ENCODE measurements at regions not wholly inside any gene's neighbourhood (a gene's known extent, or its start where the extent isn't known, plus 50 kb on each side); places are given as distances from the start of the nearest gene placed in this dataset.
A peak's percentile ranks its signal among the peaks of the same experiment; 100 is the strongest.

DNA sequence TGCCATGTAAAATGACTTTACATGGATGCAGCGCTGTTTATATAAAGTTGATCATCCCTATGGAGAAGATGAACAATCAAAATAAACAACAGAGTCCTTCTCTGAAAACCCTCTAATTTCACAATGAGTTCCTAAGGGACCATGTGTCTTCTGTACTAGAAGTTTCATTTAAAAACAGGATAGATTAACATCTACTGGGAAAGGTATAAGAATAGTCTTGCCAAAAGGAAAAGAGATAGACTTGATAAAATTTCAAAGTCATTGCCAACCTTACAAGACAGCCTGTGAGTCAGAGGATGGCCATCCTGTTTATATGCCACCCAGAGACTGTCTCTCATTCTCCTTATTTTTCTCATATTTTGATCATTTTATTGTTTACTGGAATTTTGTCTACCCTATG lies 367.1 kb upstream of the PDE4D start:
- H3K27me3 ChIP-seq = no peaks in the 10 kb centered on the region
- WGBS, 2 donors = 92 to 97% methylated on average over 1 of the region's 1 CpG
- H3K4me3 ChIP-seq = no peak overlapping the region
- no peaks in the 10 kb centered on the region for H3K36me3 ChIP-seq (replicated peaks in 1 of 2; ENCODE audit: insufficient read depth in 1 of 2, low read depth in 2 of 2)
- DNase-seq = no peak
- no peak for ATAC-seq
- intact Hi-C loops (cut with DNase I) = no loop called here
- no peaks in the 10 kb centered on the region for H3K4me1 ChIP-seq
- TF ChIP-seq CTCF (IDR thresholded peaks at IDR 0.05) = no peak
- TF ChIP-seq POLR2A (IDR thresholded peaks at IDR 0.05) = no peak
- H3K27ac ChIP-seq = no peak overlapping the region
- H3K9me3 ChIP-seq = no peaks in the 10 kb centered on the region

DNA sequence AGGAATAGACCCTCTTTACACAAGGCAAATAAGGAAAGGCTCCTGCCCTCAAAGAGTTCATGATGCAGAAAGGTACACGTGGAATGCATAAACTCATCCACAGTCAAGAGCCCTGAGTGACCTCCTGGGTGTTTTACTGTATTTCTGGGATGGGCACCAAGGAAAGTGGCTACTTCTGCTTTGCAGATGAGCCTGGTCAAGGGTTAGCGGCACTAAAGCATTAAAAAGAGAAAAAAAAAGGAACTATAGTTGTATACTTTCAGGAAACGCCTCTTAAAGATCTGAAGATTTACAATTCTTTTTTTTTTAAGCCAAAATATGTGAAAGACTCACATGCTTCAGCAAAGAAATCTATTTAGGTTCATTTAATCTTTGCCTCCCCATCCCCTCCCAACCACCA lies 366.2 kb upstream of the PDE4D start:
- intact Hi-C loops (cut with DNase I) = no loop called here
- peak in 1 of 4 donors; percentile 9 for DNase-seq
- TF ChIP-seq POLR2A (IDR thresholded peaks at IDR 0.05) = no peak
- no peak for TF ChIP-seq CTCF (IDR thresholded peaks at IDR 0.05)
- no peak for ATAC-seq
- H3K4me1 ChIP-seq = no peaks in the 10 kb centered on the region
- no peaks in the 10 kb centered on the region for H3K36me3 ChIP-seq (replicated peaks in 1 of 2; ENCODE audit: insufficient read depth in 1 of 2, low read depth in 2 of 2)
- WGBS, 2 donors = 71 to 81% methylated on average over 3 of the region's 3 CpGs
- no peaks in the 10 kb centered on the region for H3K9me3 ChIP-seq
- H3K27ac ChIP-seq = no peak overlapping the region
- no peak overlapping the region for H3K4me3 ChIP-seq
- H3K27me3 ChIP-seq = no peaks in the 10 kb centered on the region

DNA sequence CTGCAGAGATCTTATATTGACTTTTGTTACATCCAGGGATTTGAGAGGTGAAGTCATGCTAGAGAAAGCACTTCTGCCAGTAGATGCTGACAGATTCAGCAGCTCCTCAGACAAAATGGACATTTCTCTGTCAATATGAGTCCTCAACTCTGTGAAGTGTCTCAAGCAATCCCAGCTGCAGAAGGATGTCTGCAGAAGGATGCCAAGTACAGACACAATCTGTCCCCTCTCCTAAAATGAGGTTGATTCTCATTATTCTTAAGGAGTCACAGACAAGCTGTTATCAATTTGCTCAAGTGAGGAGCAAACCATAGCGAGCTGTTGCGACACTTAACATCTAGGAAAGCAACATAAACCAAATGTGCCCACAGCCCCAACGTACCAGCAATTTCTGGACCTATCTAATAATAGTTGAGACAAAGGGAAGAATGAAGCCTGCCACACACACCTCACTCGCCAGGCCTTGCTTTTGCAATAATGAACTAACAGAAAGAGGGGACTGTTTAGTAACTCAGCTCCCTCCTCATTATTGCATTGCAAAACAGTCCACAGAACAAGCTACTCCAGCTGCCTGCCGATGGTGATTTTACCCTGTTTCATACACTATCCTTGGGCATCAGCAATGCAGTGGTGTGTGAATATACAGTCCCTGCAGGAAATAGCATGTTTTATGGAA lies 364.2 kb upstream of the PDE4D start:
- Histone ChIP-seq H3K27ac (no peak overlapping the region), H3K4me1 (no peaks in the 10 kb centered on the region), H3K4me3 (no peak overlapping the region), H3K9me3 (no peaks in the 10 kb centered on the region), H3K36me3 (replicated peaks in 1 of 2; ENCODE audit: insufficient read depth in 1 of 2, low read depth in 2 of 2) (no peaks in the 10 kb centered on the region), H3K27me3 (no peaks in the 10 kb centered on the region)
- 62 to 67% methylated on average over 5 of the region's 5 CpGs for WGBS, 2 donors
- DNase-seq (no peak), ATAC-seq (no peak)
- intact Hi-C loops (cut with DNase I) = no loop called here
- TF ChIP-seq POLR2A (IDR thresholded peaks at IDR 0.05) (no peak), CTCF (IDR thresholded peaks at IDR 0.05) (no peak)

- no peak for ATAC-seq
- 77 to 91% methylated on average over 2 of the region's 2 CpGs for WGBS, 2 donors
- Histone ChIP-seq H3K36me3 (replicated peaks in 1 of 2; ENCODE audit: insufficient read depth in 1 of 2, low read depth in 2 of 2) (no peaks in the 10 kb centered on the region), H3K27me3 (no peaks in the 10 kb centered on the region), H3K4me1 (no peaks in the 10 kb centered on the region), H3K9me3 (no peaks in the 10 kb centered on the region), H3K27ac (no peak overlapping the region), H3K4me3 (no peak overlapping the region)
- intact Hi-C loops (cut with DNase I) = no loop called here
- DNase-seq = no peak
- TF ChIP-seq CTCF (IDR thresholded peaks at IDR 0.05) (no peak), POLR2A (IDR thresholded peaks at IDR 0.05) (no peak)
Observed at GRCh38 chr5:60256546-60256945, 363.0 kb upstream of the PDE4D start.

DNA sequence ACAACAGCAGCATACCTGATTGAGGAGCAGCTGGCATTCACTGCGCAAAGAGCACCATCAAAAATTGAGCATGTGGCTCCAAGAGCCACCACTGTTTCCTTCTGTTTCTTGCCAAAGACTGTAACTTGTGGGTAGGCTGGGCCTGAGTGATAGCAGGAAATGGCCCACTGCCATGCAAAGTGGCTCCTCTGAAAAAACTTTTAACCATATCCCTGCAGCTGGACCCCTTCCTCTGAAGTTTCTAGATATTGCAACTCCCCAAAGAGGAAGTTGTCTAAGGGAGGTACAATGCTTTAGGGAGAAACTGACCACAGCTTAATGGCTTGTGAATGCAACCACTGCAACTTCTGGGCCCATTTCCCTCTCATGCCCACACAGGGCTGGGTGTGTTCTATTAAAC lies 355.4 kb upstream of the PDE4D start:
- no peaks in the 10 kb centered on the region for H3K36me3 ChIP-seq (replicated peaks in 1 of 2; ENCODE audit: insufficient read depth in 1 of 2, low read depth in 2 of 2)
- no peak overlapping the region for H3K27ac ChIP-seq
- H3K4me1 ChIP-seq = no peaks in the 10 kb centered on the region
- H3K9me3 ChIP-seq = no peaks in the 10 kb centered on the region
- H3K4me3 ChIP-seq = no peak overlapping the region
- ATAC-seq (no peak), DNase-seq (peak in 1 of 4 donors; percentile 45)
- no peaks in the 10 kb centered on the region for H3K27me3 ChIP-seq
- intact Hi-C loops (cut with DNase I) = no loop called here
- TF ChIP-seq POLR2A (IDR thresholded peaks at IDR 0.05) (no peak), CTCF (IDR thresholded peaks at IDR 0.05) (no peak)
- WGBS, 2 donors = 67 to 92% methylated on average over 1 of the region's 1 CpG
